ENCODE measurements at regions not wholly inside any gene's neighbourhood (a gene's known extent, or its start where the extent isn't known, plus 50 kb on each side); places are given as distances from the start of the nearest gene placed in this dataset.

DNA sequence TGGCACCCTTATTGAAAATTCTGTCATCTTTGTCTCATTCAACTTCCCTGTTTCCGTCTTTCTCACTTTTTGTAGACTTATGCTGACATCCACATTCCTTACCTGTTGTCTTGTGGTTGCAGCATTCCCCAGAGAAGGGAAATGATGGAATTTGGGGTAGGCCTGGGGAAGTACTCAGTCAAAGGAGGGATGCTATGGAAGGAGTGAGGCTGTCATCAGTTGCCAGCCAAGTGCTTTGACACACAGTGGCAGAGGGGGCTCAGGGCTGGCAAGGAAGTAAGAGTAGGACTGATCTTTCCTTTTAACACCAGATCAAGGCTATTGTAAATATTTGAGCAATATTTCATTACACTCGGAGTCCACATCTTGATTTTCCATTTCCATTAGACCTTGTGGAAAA, 64.4 kb downstream of the RPLP1 start:
- Histone ChIP-seq H3K27ac (ENCODE audit: low read depth in 2 of 2, low read length in 2 of 2) (no peak overlapping the region), H3K9ac (ENCODE audit: low read depth in 1 of 2, low read length in 2 of 2) (no peak overlapping the region), H3K4me3 (ENCODE audit: low read length in 2 of 2) (no peak overlapping the region), H3K4me1 (ENCODE audit: control insufficient read depth in 2 of 2, insufficient read depth in 2 of 2, low read length in 2 of 2) (no peaks in the 10 kb centered on the region), H3K27me3 (ENCODE audit: control insufficient read depth in 2 of 2, insufficient read depth in 2 of 2, low read length in 2 of 2) (peaks cover 0 to 4% of the 10 kb centered on the region in 2 donors), H3K36me3 (ENCODE audit: control insufficient read depth in 2 of 2, insufficient read depth in 2 of 2, low read length in 2 of 2) (no peaks in the 10 kb centered on the region), H3K9me3 (ENCODE audit: control insufficient read depth in 2 of 2, low read length in 2 of 2) (no peaks in the 10 kb centered on the region)

DNA sequence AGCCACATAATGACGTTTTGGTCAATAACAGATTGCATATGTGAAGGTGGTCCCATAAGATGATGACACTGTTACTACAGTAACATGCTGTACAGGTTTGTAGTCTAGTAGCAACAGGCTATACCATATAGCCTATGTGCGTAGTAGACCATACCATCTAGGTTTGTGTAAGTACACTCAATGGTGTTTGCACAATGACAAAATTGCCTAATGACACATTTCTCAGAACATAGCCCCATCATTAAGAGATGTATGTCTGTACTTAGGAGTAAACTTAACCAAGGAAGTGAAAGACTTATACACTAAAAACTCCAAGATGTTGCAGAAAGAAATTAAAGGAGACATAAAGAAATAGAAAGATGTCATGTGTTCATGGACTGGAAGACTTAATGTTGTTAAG, 66.2 kb downstream of the RPLP1 start:
- H3K4me3 ChIP-seq (ENCODE audit: low read length in 2 of 2), result no peak overlapping the region
- H3K27ac ChIP-seq (ENCODE audit: low read depth in 2 of 2, low read length in 2 of 2), result no peak overlapping the region
- H3K9me3 ChIP-seq (ENCODE audit: control insufficient read depth in 2 of 2, low read length in 2 of 2), result no peaks in the 10 kb centered on the region

DNA sequence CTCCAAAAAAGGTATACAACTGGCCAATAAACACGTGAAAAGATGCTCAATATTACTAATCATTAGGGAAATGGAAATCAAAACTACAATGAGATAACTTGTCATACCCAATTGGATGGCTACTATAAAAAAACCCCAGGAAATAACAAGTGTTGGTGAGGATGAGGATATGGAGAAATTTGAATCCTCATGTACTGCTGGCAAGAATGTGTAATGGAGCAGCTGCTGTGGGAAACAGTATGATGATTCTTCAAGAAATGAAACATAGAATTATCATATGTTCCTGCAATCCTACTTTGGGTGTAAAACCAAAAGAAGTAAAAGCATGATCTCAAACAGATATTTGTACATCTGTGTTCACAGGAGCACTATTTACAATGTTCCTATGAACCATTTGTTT, 67.4 kb downstream of the RPLP1 start:
- Histone ChIP-seq H3K27me3 (ENCODE audit: control insufficient read depth in 2 of 2, insufficient read depth in 2 of 2, low read length in 2 of 2) (no peaks in the 10 kb centered on the region), H3K4me3 (ENCODE audit: low read length in 2 of 2) (no peak overlapping the region), H3K9ac (ENCODE audit: low read depth in 1 of 2, low read length in 2 of 2) (no peak overlapping the region), H3K4me1 (ENCODE audit: control insufficient read depth in 2 of 2, insufficient read depth in 2 of 2, low read length in 2 of 2) (peaks cover 15 to 16% of the 10 kb centered on the region in 2 donors), H3K9me3 (ENCODE audit: control insufficient read depth in 2 of 2, low read length in 2 of 2) (no peaks in the 10 kb centered on the region), H3K36me3 (ENCODE audit: control insufficient read depth in 2 of 2, insufficient read depth in 2 of 2, low read length in 2 of 2) (no peaks in the 10 kb centered on the region), H3K27ac (ENCODE audit: low read depth in 2 of 2, low read length in 2 of 2) (no peak overlapping the region)

More for the DNA sequence above, 66.2 kb downstream of the RPLP1 start:
- Histone ChIP-seq H3K27me3 (ENCODE audit: control insufficient read depth in 2 of 2, insufficient read depth in 2 of 2, low read length in 2 of 2) (no peaks in the 10 kb centered on the region), H3K9ac (ENCODE audit: low read depth in 1 of 2, low read length in 2 of 2) (no peak overlapping the region), H3K36me3 (ENCODE audit: control insufficient read depth in 2 of 2, insufficient read depth in 2 of 2, low read length in 2 of 2) (no peaks in the 10 kb centered on the region), H3K4me1 (ENCODE audit: control insufficient read depth in 2 of 2, insufficient read depth in 2 of 2, low read length in 2 of 2) (peaks cover 2 to 4% of the 10 kb centered on the region in 2 donors)

DNA sequence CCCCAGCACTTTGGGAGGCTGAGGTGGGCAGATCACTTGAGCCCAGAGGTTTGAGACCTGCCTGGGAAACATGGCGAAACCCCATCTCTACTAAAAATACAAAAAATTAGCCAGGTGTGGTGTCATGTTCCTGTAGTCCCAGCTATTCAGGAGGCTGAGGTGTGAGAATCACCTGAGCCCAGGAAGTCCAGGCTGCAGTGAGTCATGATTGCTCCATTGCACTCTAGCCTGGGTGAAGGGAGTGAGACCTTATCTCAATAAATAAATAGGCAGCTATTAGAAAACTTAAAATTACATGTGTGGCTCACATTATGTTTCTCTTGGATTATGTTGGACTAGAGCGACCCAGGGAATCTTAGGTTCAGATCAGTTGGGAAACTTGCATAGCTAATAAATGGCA, 69.7 kb downstream of the RPLP1 start:
- Histone ChIP-seq H3K27me3 (ENCODE audit: control insufficient read depth in 2 of 2, insufficient read depth in 2 of 2, low read length in 2 of 2) (no peaks in the 10 kb centered on the region), H3K4me3 (ENCODE audit: low read length in 2 of 2) (no peak overlapping the region), H3K4me1 (ENCODE audit: control insufficient read depth in 2 of 2, insufficient read depth in 2 of 2, low read length in 2 of 2) (peaks cover 17 to 18% of the 10 kb centered on the region in 2 donors), H3K36me3 (ENCODE audit: control insufficient read depth in 2 of 2, insufficient read depth in 2 of 2, low read length in 2 of 2) (no peaks in the 10 kb centered on the region), H3K27ac (ENCODE audit: low read depth in 2 of 2, low read length in 2 of 2) (no peak overlapping the region), H3K9ac (ENCODE audit: low read depth in 1 of 2, low read length in 2 of 2) (no peak overlapping the region), H3K9me3 (ENCODE audit: control insufficient read depth in 2 of 2, low read length in 2 of 2) (no peaks in the 10 kb centered on the region)

- peaks cover 17 to 18% of the 10 kb centered on the region in 2 donors for H3K4me1 ChIP-seq (ENCODE audit: control insufficient read depth in 2 of 2, insufficient read depth in 2 of 2, low read length in 2 of 2)
- H3K9ac ChIP-seq (ENCODE audit: low read depth in 1 of 2, low read length in 2 of 2), result peak overlapping the region in 1 of 2 donors; percentile 5
- peak overlapping the region in 1 of 2 donors; percentile 33 for H3K27ac ChIP-seq (ENCODE audit: low read depth in 2 of 2, low read length in 2 of 2)
- no peak overlapping the region for H3K4me3 ChIP-seq (ENCODE audit: low read length in 2 of 2)
- no peaks in the 10 kb centered on the region for H3K36me3 ChIP-seq (ENCODE audit: control insufficient read depth in 2 of 2, insufficient read depth in 2 of 2, low read length in 2 of 2)
- H3K27me3 ChIP-seq (ENCODE audit: control insufficient read depth in 2 of 2, insufficient read depth in 2 of 2, low read length in 2 of 2), result no peaks in the 10 kb centered on the region
- H3K9me3 ChIP-seq (ENCODE audit: control insufficient read depth in 2 of 2, low read length in 2 of 2), result no peaks in the 10 kb centered on the region
Observed at GRCh38 chr15:69523010-69524001, 70.7 kb downstream of the RPLP1 start.

GRCh38 chr15:69524296-69524695, 71.7 kb downstream of the RPLP1 start:
- H3K9ac ChIP-seq (ENCODE audit: low read depth in 1 of 2, low read length in 2 of 2), result peak overlapping the region in 1 of 2 donors; percentile 5
- H3K4me1 ChIP-seq (ENCODE audit: control insufficient read depth in 2 of 2, insufficient read depth in 2 of 2, low read length in 2 of 2), result peaks cover 17 to 18% of the 10 kb centered on the region in 2 donors
- H3K36me3 ChIP-seq (ENCODE audit: control insufficient read depth in 2 of 2, insufficient read depth in 2 of 2, low read length in 2 of 2), result no peaks in the 10 kb centered on the region
- H3K4me3 ChIP-seq (ENCODE audit: low read length in 2 of 2), result peak overlapping the region; percentile 15 to 30
- no peaks in the 10 kb centered on the region for H3K27me3 ChIP-seq (ENCODE audit: control insufficient read depth in 2 of 2, insufficient read depth in 2 of 2, low read length in 2 of 2)
- H3K27ac ChIP-seq (ENCODE audit: low read depth in 2 of 2, low read length in 2 of 2), result peak overlapping the region; percentile 33 to 71
- no peaks in the 10 kb centered on the region for H3K9me3 ChIP-seq (ENCODE audit: control insufficient read depth in 2 of 2, low read length in 2 of 2)

DNA sequence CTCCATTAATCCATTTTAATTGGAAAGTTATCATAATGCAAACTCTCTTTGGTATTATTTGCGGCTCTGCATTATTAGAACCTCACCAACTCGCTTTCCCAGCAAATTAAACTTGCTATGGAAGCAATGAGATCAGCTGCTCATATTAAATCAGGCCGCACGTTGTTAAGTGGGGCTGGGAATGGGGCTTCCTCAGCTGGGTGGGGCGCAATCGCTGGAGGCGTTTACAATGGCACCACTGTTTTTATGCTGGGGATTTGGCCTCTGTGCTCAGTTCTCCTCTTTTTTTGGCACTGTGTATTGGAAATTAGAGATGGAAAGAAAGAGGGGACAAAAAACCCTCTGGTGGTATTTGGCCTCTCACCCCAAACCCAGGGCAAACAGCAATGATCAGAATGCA, 72.2 kb downstream of the RPLP1 start:
- H3K27me3 ChIP-seq (ENCODE audit: control insufficient read depth in 2 of 2, insufficient read depth in 2 of 2, low read length in 2 of 2), result no peaks in the 10 kb centered on the region
- no peaks in the 10 kb centered on the region for H3K36me3 ChIP-seq (ENCODE audit: control insufficient read depth in 2 of 2, insufficient read depth in 2 of 2, low read length in 2 of 2)
- no peak overlapping the region for H3K9ac ChIP-seq (ENCODE audit: low read depth in 1 of 2, low read length in 2 of 2)
- peaks cover 17 to 18% of the 10 kb centered on the region in 2 donors for H3K4me1 ChIP-seq (ENCODE audit: control insufficient read depth in 2 of 2, insufficient read depth in 2 of 2, low read length in 2 of 2)
- peak overlapping the region in 1 of 2 donors; percentile 30 for H3K4me3 ChIP-seq (ENCODE audit: low read length in 2 of 2)
- H3K9me3 ChIP-seq (ENCODE audit: control insufficient read depth in 2 of 2, low read length in 2 of 2), result no peaks in the 10 kb centered on the region
- H3K27ac ChIP-seq (ENCODE audit: low read depth in 2 of 2, low read length in 2 of 2), result peak overlapping the region; percentile 33 to 71

DNA sequence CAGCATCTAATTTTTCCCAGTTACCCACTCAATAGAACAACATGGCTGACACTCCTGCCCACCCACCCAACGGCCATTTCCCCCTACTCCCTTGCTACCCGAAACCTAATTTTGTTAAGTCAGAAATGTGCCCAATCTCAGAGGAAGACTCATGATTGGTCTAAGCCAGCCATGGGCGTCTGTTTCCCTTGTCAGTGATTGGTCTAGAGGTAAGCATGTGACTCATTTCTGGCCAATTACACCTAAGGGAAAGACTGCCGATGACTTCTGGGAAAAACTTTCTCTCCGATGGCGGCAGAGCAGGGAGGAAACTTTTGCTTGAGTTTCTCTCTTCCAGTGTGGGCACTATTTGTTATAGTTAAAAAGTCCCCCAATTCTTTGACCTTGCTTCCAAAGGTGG, 72.9 kb downstream of the RPLP1 start:
- H3K9me3 ChIP-seq (ENCODE audit: control insufficient read depth in 2 of 2, low read length in 2 of 2), result no peaks in the 10 kb centered on the region
- no peaks in the 10 kb centered on the region for H3K36me3 ChIP-seq (ENCODE audit: control insufficient read depth in 2 of 2, insufficient read depth in 2 of 2, low read length in 2 of 2)
- H3K27me3 ChIP-seq (ENCODE audit: control insufficient read depth in 2 of 2, insufficient read depth in 2 of 2, low read length in 2 of 2), result no peaks in the 10 kb centered on the region
- H3K27ac ChIP-seq (ENCODE audit: low read depth in 2 of 2, low read length in 2 of 2), result no peak overlapping the region
- H3K9ac ChIP-seq (ENCODE audit: low read depth in 1 of 2, low read length in 2 of 2), result no peak overlapping the region
- peaks cover 17 to 18% of the 10 kb centered on the region in 2 donors for H3K4me1 ChIP-seq (ENCODE audit: control insufficient read depth in 2 of 2, insufficient read depth in 2 of 2, low read length in 2 of 2)
- no peak overlapping the region for H3K4me3 ChIP-seq (ENCODE audit: low read length in 2 of 2)

DNA sequence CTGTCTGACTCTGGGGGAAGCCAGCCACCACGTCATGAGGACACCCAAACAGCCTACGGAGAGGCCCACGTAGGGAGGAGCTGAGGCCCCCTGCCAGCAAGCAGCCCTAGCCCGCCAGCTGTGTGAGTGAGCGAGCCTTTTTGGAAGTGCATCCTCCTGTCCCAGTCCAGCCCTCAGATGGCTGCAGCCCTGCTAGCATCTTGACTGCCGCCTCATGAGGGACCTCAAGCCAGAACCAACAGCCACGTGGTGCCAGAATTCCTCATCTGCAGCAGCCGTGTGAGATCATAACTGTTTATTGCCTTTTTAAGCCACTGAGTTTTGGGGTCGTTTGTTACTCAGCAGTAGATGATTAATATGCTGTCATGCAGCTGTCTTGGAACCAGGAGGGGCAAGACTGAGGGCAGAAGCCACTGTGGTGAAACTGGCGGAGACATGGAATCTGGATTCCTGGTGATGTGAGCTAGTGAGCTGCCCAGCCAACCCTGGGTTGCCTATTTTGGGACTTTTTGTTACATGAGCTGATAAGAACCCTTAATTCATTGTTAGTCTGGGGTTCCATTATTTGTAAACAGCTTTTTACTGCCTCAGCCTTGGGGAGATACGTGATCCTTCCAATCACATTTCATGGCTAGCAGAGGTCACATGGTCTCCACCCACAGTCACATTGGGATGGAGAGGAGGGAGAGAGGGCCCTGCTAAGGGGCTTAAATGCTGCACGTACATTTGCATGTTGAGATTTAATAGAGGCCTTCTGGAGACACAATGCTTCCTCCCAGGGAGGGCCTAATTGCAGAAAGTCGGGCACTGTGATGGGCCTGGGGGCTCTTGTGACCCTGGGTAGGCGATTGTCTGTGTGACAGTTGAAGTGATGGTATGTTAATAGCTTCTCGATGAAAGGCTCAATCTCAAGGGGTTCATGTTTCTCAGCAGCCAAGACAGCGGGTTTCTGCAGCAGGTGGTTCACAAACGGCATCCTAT, 73.8 kb downstream of the RPLP1 start:
- no peak overlapping the region for H3K27ac ChIP-seq (ENCODE audit: low read depth in 2 of 2, low read length in 2 of 2)
- no peaks in the 10 kb centered on the region for H3K27me3 ChIP-seq (ENCODE audit: control insufficient read depth in 2 of 2, insufficient read depth in 2 of 2, low read length in 2 of 2)
- no peaks in the 10 kb centered on the region for H3K36me3 ChIP-seq (ENCODE audit: control insufficient read depth in 2 of 2, insufficient read depth in 2 of 2, low read length in 2 of 2)
- H3K4me1 ChIP-seq (ENCODE audit: control insufficient read depth in 2 of 2, insufficient read depth in 2 of 2, low read length in 2 of 2), result peaks cover 17 to 18% of the 10 kb centered on the region in 2 donors
- no peak overlapping the region for H3K4me3 ChIP-seq (ENCODE audit: low read length in 2 of 2)
- no peaks in the 10 kb centered on the region for H3K9me3 ChIP-seq (ENCODE audit: control insufficient read depth in 2 of 2, low read length in 2 of 2)
- H3K9ac ChIP-seq (ENCODE audit: low read depth in 1 of 2, low read length in 2 of 2), result no peak overlapping the region

Measured in mucosa of rectum (tissue), 2 donors.